ENCODE measurements at regions not wholly inside any gene's neighbourhood (a gene's known extent, or its start where the extent isn't known, plus 50 kb on each side); places are given as distances from the start of the nearest gene placed in this dataset.

GRCh38 chr2:182597570-182598295 is 118.3 kb upstream of the DNAJC10 start:
- intact Hi-C loops (cut with DNase I): no loop called here
- no peak for DNase-seq (ENCODE audit: low spot score)
- no peak for TF ChIP-seq POLR2AphosphoS5 (IDR thresholded peaks at IDR 0.05)
- TF ChIP-seq CTCF (IDR thresholded peaks at IDR 0.05): no peak
- TF ChIP-seq POLR2A (IDR thresholded peaks at IDR 0.05): no peak
- Histone ChIP-seq H3K9me3 (no peaks in the 10 kb centered on the region), H3K4me3 (no peak overlapping the region), H3K27me3 (replicated peaks; ENCODE audit: insufficient read depth) (no peaks in the 10 kb centered on the region), H3K27ac (no peak overlapping the region), H3K4me1 (replicated peaks) (no peaks in the 10 kb centered on the region), H3K36me3 (no peaks in the 10 kb centered on the region)
- 85% methylated on average over 7 of the region's 7 CpGs for WGBS

- no peak overlapping the region for H3K27ac ChIP-seq
- DNase-seq (ENCODE audit: low spot score): no peak
- TF ChIP-seq POLR2A (IDR thresholded peaks at IDR 0.05) (no peak), POLR2AphosphoS5 (IDR thresholded peaks at IDR 0.05) (no peak), CTCF (IDR thresholded peaks at IDR 0.05) (no peak)
- no peaks in the 10 kb centered on the region for H3K4me1 ChIP-seq (replicated peaks)
- intact Hi-C loops (cut with DNase I): no loop called here
- H3K36me3 ChIP-seq: no peaks in the 10 kb centered on the region
- H3K27me3 ChIP-seq (replicated peaks; ENCODE audit: insufficient read depth): no peaks in the 10 kb centered on the region
- 93% methylated on average over 5 of the region's 5 CpGs for WGBS
- no peaks in the 10 kb centered on the region for H3K9me3 ChIP-seq
- no peak overlapping the region for H3K4me3 ChIP-seq
Observed at GRCh38 chr2:182598626-182599025, 117.4 kb upstream of the DNAJC10 start.

GRCh38 chr2:182605166-182605565 is 110.9 kb upstream of the DNAJC10 start:
- H3K36me3 ChIP-seq: no peaks in the 10 kb centered on the region
- TF ChIP-seq POLR2AphosphoS5 (IDR thresholded peaks at IDR 0.05) (no peak), CTCF (IDR thresholded peaks at IDR 0.05) (no peak), POLR2A (IDR thresholded peaks at IDR 0.05) (no peak)
- DNase-seq (ENCODE audit: low spot score): no peak
- intact Hi-C loops (cut with DNase I): no loop called here
- H3K27me3 ChIP-seq (replicated peaks; ENCODE audit: insufficient read depth): no peaks in the 10 kb centered on the region
- WGBS: 92% methylated on average over 4 of the region's 4 CpGs
- no peaks in the 10 kb centered on the region for H3K4me1 ChIP-seq (replicated peaks)
- H3K27ac ChIP-seq: no peak overlapping the region
- H3K4me3 ChIP-seq: no peak overlapping the region
- H3K9me3 ChIP-seq: no peaks in the 10 kb centered on the region

GRCh38 chr2:182606728-182607681 is 109.1 kb upstream of the DNAJC10 start:
- WGBS: 92% methylated on average over 8 of the region's 8 CpGs
- H3K36me3 ChIP-seq: no peaks in the 10 kb centered on the region
- intact Hi-C loops (cut with DNase I): no loop called here

More at GRCh38 chr2:182606728-182607681, 109.1 kb upstream of the DNAJC10 start:
- Histone ChIP-seq H3K4me3 (no peak overlapping the region), H3K9me3 (no peaks in the 10 kb centered on the region), H3K27ac (no peak overlapping the region), H3K4me1 (replicated peaks) (no peaks in the 10 kb centered on the region), H3K27me3 (replicated peaks; ENCODE audit: insufficient read depth) (no peaks in the 10 kb centered on the region)
- TF ChIP-seq POLR2A (IDR thresholded peaks at IDR 0.05) (no peak), CTCF (IDR thresholded peaks at IDR 0.05) (no peak), POLR2AphosphoS5 (IDR thresholded peaks at IDR 0.05) (no peak)
- no peak for DNase-seq (ENCODE audit: low spot score)
